Endothelial cell of umbilical vein (primary cell): ENCODE measurements at regions not wholly inside any gene's neighbourhood (a gene's known extent, or its start where the extent isn't known, plus 50 kb on each side); places are given as distances from the start of the nearest gene placed in this dataset.

Experiments
- BruUV-seq: library from RNA; stranded (reverse); fragments of 400-500 nt; replicated peaks from 2 replicates; lab custom pipeline; 2021; lab: Mats Ljungman, UMichigan
- CTCF ChIA-PET: fragments of 300-600, 350-600 bp; sonication (Branson Sonifier 250); formaldehyde crosslinking; loops from one replicate; lab custom pipeline; 2021; ENCODE audit warnings: antibody characterized with exemption, inconsistent platforms; lab: Charles Lee
- POLR2A ChIA-PET: fragments of 300-600, 350-600 bp; sonication (Branson Sonifier 250); formaldehyde crosslinking; loops from one replicate; lab custom pipeline; 2021; ENCODE audit warnings: antibody characterized with exemption, inconsistent platforms; lab: Charles Lee
- DNase-seq: peaks from one replicate; pipeline ENCODE4 v3.0.0-alpha.2; 2011; ENCODE audit warnings: low read depth, low spot score
- FAIRE-seq: peaks from 2 replicates; lab custom pipeline; 2011; peaks lifted over from hg19 to GRCh38; lab: Jason Lieb, UNC
- H2AFZ ChIP-seq: 2 replicates; pipeline ENCODE4 v1.6.0; 2012; ENCODE audit warnings: low read depth, low read length, control low read depth, inconsistent platforms
- H3K27ac ChIP-seq: 2 replicates; pipeline ENCODE4 v1.5.1; 2011; ENCODE audit warnings: low read depth, mild to moderate bottlenecking, control low read depth, low read length, moderate library complexity; ENCODE audit not compliant: insufficient read depth
- H3K27me3 ChIP-seq, 2 experiments: 2 replicates each; pipeline versions ENCODE4 v1.6.0 to v1.6.1; 2011; ENCODE audit warnings: low read length in 2 of 2, mixed read lengths in 1 of 2; ENCODE audit not compliant: control insufficient read depth in 2 of 2, insufficient read depth in 2 of 2
- H3K36me3 ChIP-seq, 2 experiments: 2 replicates in 1 of 2; 3 replicates in 1 of 2; pipeline ENCODE4 v1.5.1; 2011; ENCODE audit warnings: low read length in 2 of 2, mild to moderate bottlenecking in 1 of 2, moderate library complexity in 1 of 2; ENCODE audit not compliant: control insufficient read depth in 2 of 2, insufficient read depth in 2 of 2; ENCODE audit errors: extremely low read depth in 1 of 2
- H3K4me1 ChIP-seq: 3 replicates; pipeline ENCODE4 v1.5.1; 2011; ENCODE audit warnings: mild to moderate bottlenecking, low read length; ENCODE audit not compliant: control insufficient read depth, insufficient read depth; ENCODE audit errors: extremely low read depth
- H3K4me2 ChIP-seq: 2 replicates; pipeline ENCODE4 v1.6.1; 2011; ENCODE audit warnings: low read length, control low read depth, mixed read lengths; ENCODE audit not compliant: insufficient read depth
- H3K4me3 ChIP-seq, 3 experiments: fragments of 200-600 bp in 1 of 3; sonication (generic), shearing (Covaris generic) in 1 of 3; replicated peaks in 1 of 3; 2 replicates each; pipeline ENCODE4 v1.5.1; 2011 to 2016; ENCODE audit warnings: control low read depth in 3 of 3, low read length in 3 of 3, mild to moderate bottlenecking in 2 of 3, inconsistent platforms in 1 of 3, low read depth in 1 of 3, moderate library complexity in 1 of 3; ENCODE audit not compliant: insufficient read depth in 1 of 3
- H3K79me2 ChIP-seq: 2 replicates; pipeline ENCODE4 v1.6.0; 2012; ENCODE audit warnings: low read length, inconsistent platforms; ENCODE audit not compliant: control insufficient read depth, insufficient read depth
- H3K9ac ChIP-seq: replicated peaks from 2 replicates; pipeline ENCODE3; 2011; ENCODE audit warnings: low read length, control low read depth; ENCODE audit not compliant: insufficient read depth; ENCODE audit errors: extremely low read depth
- H3K9me1 ChIP-seq: replicated peaks from 3 replicates; pipeline ENCODE4 v1.6.0; 2011; ENCODE audit warnings: mild to moderate bottlenecking, low read length; ENCODE audit not compliant: control insufficient read depth, insufficient read depth; ENCODE audit errors: extremely low read depth
- H3K9me3 ChIP-seq: replicated peaks from 2 replicates; pipeline ENCODE4 v1.5.1; 2012; ENCODE audit warnings: low read length, inconsistent platforms; ENCODE audit not compliant: control insufficient read depth, insufficient read depth
- H4K20me1 ChIP-seq: replicated peaks from 2 replicates; pipeline ENCODE3; 2011; ENCODE audit warnings: mild to moderate bottlenecking, low read length; ENCODE audit not compliant: control insufficient read depth, insufficient read depth; ENCODE audit errors: extremely low read depth
- EZH2 ChIP-seq: IDR thresholded peaks from 2 replicates; pipeline ENCODE4 v1.6.1; 2012; ENCODE audit warnings: borderline replicate concordance, low read depth, mild to moderate bottlenecking, moderate library complexity, low read length, inconsistent platforms; ENCODE audit not compliant: severe bottlenecking
- FOS ChIP-seq: IDR thresholded peaks from 2 replicates; pipeline ENCODE4 v1.6.1; 2011; ENCODE audit warnings: mild to moderate bottlenecking, low read length, moderate library complexity, borderline replicate concordance; ENCODE audit not compliant: insufficient read depth
- GATA2 ChIP-seq: IDR thresholded peaks from 2 replicates; pipeline ENCODE4 v1.7.0; 2011; ENCODE audit warnings: low read depth, mild to moderate bottlenecking, moderate library complexity, mixed read lengths, low read length; ENCODE audit not compliant: insufficient read length, insufficient read depth
- JUN ChIP-seq: IDR thresholded peaks from 2 replicates; pipeline ENCODE4 v1.6.1; 2011; ENCODE audit warnings: borderline replicate concordance, low read depth; ENCODE audit not compliant: insufficient read length, insufficient read depth
- MYC ChIP-seq: IDR thresholded peaks from one replicate; pipeline ENCODE4 v1.6.1; 2011; ENCODE audit warnings: mild to moderate bottlenecking, low read depth, low read length
- POLR2A ChIP-seq: IDR thresholded peaks from 2 replicates; pipeline ENCODE4 v1.6.1; 2012; ENCODE audit warnings: low read depth, mild to moderate bottlenecking, control low read depth, low read length
- POLR2AphosphoS5 ChIP-seq: IDR thresholded peaks from 2 replicates; pipeline ENCODE4 v1.6.1; 2012; ENCODE audit warnings: low read depth, mild to moderate bottlenecking, control low read depth, low read length, moderate library complexity; ENCODE audit not compliant: insufficient read depth
- dilution Hi-C: fragments of 300-500 bp; cut with MboI; formaldehyde crosslinking; loops from one replicate; pipeline ENCODE4 v1.15.0; 2019; ENCODE audit warnings: low sequenced_read_pairs; ENCODE audit not compliant: extremely low pct_ligation_motif_present
- intact Hi-C: fragments of 100-400 bp; cut with micrococcal nuclease; formaldehyde crosslinking; loops from one replicate; pipeline ENCODE4 v1.10.0; 2022
- TF ChIP-seq, protein P1 (sequence below), 2 donors: IDR thresholded peaks; 1 replicate in 1 of 2; 2 replicates in 1 of 2; pipeline ENCODE4 v1.5.1; 2011; ENCODE audit warnings: low read length in 2 of 2, mild to moderate bottlenecking in 2 of 2, moderate library complexity in 2 of 2, control low read depth in 1 of 2, inconsistent platforms in 1 of 2, low read depth in 1 of 2; ENCODE audit not compliant: insufficient read depth in 1 of 2; ENCODE audit errors: extremely low read depth in 1 of 2
- TF ChIP-seq, protein P2 (sequence below): IDR thresholded peaks from 2 replicates; pipeline ENCODE4 v1.6.1; 2011; ENCODE audit not compliant: insufficient read depth, insufficient read length

DNA sequence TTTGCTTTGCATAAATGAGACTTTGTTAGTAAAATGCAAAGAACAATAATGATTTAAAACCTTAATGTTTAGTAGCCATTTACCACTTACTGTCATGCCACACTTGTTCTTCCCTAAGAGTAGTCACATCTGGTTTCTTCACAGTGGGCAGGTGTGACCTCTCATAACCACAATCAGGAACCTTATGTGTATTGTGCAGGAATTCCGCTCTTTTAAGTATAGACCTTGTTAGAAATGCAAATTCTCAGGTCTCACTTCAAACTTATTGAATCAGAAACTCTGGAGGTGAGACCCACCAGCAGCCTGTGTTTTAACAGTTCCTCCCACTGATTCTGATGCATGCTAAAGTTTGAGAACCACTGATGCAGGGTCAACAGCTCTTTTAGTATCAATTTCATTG lies 518.8 kb upstream of the MEX3C start:
- H3K27ac ChIP-seq: no peak overlapping the region
- ChIA-PET POLR2A (no interaction called here), CTCF (no interaction called here)
- no peaks in the 10 kb centered on the region for H4K20me1 ChIP-seq
- no peak overlapping the region for H3K4me3 ChIP-seq
- no peaks in the 10 kb centered on the region for H3K4me1 ChIP-seq
- dilution Hi-C loops (no loop called here), intact Hi-C loops (no loop called here)
- TF ChIP-seq, protein P1, sequence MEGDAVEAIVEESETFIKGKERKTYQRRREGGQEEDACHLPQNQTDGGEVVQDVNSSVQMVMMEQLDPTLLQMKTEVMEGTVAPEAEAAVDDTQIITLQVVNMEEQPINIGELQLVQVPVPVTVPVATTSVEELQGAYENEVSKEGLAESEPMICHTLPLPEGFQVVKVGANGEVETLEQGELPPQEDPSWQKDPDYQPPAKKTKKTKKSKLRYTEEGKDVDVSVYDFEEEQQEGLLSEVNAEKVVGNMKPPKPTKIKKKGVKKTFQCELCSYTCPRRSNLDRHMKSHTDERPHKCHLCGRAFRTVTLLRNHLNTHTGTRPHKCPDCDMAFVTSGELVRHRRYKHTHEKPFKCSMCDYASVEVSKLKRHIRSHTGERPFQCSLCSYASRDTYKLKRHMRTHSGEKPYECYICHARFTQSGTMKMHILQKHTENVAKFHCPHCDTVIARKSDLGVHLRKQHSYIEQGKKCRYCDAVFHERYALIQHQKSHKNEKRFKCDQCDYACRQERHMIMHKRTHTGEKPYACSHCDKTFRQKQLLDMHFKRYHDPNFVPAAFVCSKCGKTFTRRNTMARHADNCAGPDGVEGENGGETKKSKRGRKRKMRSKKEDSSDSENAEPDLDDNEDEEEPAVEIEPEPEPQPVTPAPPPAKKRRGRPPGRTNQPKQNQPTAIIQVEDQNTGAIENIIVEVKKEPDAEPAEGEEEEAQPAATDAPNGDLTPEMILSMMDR (IDR thresholded peaks at IDR 0.05; ENCODE audit: extremely low read depth in 1 of 2, insufficient read depth in 1 of 2, low read depth in 1 of 2, low read length in 2 of 2): no peak
- TF ChIP-seq POLR2AphosphoS5 (no peak), EZH2 (no peak), POLR2A (no peak), FOS (no peak), JUN (no peak), GATA2 (no peak), MYC (no peak)
- TF ChIP-seq, protein P2, sequence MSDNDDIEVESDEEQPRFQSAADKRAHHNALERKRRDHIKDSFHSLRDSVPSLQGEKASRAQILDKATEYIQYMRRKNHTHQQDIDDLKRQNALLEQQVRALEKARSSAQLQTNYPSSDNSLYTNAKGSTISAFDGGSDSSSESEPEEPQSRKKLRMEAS: no peak
- no TSS peak for BruUV-seq
- H3K9me1 ChIP-seq: no peaks in the 10 kb centered on the region
- H3K79me2 ChIP-seq: no peaks in the 10 kb centered on the region
- DNase-seq: no peak
- no peak overlapping the region for H2AFZ ChIP-seq
- peaks cover 4% of the 10 kb centered on the region for H3K9me3 ChIP-seq
- no peak overlapping the region for H3K9ac ChIP-seq
- H3K36me3 ChIP-seq: no peaks in the 10 kb centered on the region
- H3K27me3 ChIP-seq: no peaks in the 10 kb centered on the region
- H3K4me2 ChIP-seq: no peak overlapping the region
- no peak for FAIRE-seq
